Cerebellar nuclear complex (tissue), 1 donor: ENCODE measurements at regions not wholly inside any gene's neighbourhood (a gene's known extent, or its start where the extent isn't known, plus 50 kb on each side); places are given as distances from the start of the nearest gene placed in this dataset.

Experiments used
- DNase-seq, 2 experiments: peaks; one replicate each; lab custom pipeline; 2025; lab: John Stamatoyannopoulos, UW

- no peak for DNase-seq
Measured at GRCh38 chr2:158049129-158049855, 52.4 kb upstream of the UPP2 start.

GRCh38 chr2:158048327-158048726, 53.3 kb upstream of the UPP2 start:
- no peak for DNase-seq

GRCh38 chr2:158047156-158047611, 54.5 kb upstream of the UPP2 start:
- no peak for DNase-seq

GRCh38 chr2:158046121-158046880, 55.4 kb upstream of the UPP2 start:
- DNase-seq: no peak

GRCh38 chr2:158045362-158045761, 56.3 kb upstream of the UPP2 start:
- DNase-seq: no peak

- DNase-seq: no peak
Measured at GRCh38 chr2:158043181-158043948, 58.3 kb upstream of the UPP2 start.

GRCh38 chr2:158042666-158043065, 59.0 kb upstream of the UPP2 start:
- DNase-seq: no peak

- DNase-seq: no peak
Measured at GRCh38 chr2:158042245-158042644, 59.4 kb upstream of the UPP2 start.

GRCh38 chr2:158041400-158041799, 60.3 kb upstream of the UPP2 start:
- no peak for DNase-seq

- DNase-seq: no peak
Measured at GRCh38 chr2:158038901-158039300, 62.8 kb upstream of the UPP2 start.

GRCh38 chr2:158034198-158034866, 67.3 kb upstream of the UPP2 start:
- no peak for DNase-seq

- no peak for DNase-seq
Measured at GRCh38 chr2:158031371-158031770, 70.3 kb upstream of the UPP2 start.

GRCh38 chr2:158025255-158025996, 76.2 kb upstream of the UPP2 start:
- DNase-seq: no peak

GRCh38 chr2:158024288-158024898, 77.3 kb upstream of the UPP2 start:
- DNase-seq: no peak

- no peak for DNase-seq
Measured at GRCh38 chr2:158022888-158023287, 78.8 kb upstream of the UPP2 start.

GRCh38 chr2:158021226-158021625, 80.5 kb upstream of the UPP2 start:
- no peak for DNase-seq

GRCh38 chr2:158015428-158016076, 86.1 kb upstream of the UPP2 start:
- no peak for DNase-seq

- no peak for DNase-seq
Measured at GRCh38 chr2:158013891-158014290, 87.8 kb upstream of the UPP2 start.

- no peak for DNase-seq
Measured at GRCh38 chr2:158011055-158011771, 90.5 kb upstream of the UPP2 start.

- no peak for DNase-seq
Measured at GRCh38 chr2:158009399-158009798, 92.3 kb upstream of the UPP2 start.
